ENCODE measurements at regions not wholly inside any gene's neighbourhood (a gene's known extent, or its start where the extent isn't known, plus 50 kb on each side); places are given as distances from the start of the nearest gene placed in this dataset.

DNA sequence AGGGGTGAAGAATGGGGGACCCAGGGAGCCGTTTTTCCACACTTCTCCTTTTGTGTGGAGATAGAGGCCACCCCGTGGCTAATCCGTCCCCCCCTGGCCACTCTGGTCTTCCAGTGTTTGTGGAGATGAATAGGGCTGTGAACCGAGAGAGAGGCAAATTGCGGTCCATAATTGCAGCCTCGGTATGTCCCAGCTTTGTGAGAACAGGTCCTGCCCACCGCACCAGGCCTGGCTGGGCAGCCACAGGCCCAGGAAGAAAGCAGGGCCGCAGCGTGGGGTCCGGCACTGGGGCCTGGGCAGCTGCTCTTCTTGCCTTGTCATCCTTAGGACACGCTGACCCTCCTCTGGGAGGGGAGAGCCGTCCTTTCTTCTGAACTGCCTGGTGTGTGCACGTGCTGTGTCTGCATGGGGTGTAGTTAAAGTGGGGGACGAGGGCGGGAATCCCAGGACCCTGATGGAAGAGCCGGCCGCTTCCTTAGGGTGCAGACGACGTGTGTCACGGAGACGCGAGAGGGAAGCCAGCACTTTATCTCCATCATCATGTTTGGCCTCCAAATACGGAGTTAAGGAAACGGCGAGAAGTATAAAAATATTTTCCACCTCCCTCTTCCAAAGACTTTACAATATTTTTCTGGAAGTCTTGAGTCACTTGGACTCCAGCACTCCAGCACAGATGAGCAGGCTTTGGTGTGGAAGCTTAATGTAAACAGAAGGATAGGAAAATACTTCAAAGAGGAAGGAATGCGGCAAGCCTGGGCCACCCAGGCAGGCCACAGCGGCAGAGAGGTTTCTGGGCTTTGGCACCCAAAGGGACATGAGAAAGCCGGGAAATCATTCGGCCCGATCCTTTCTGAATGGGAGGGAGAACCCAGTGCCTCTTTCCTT is 1248.4 kb downstream of the BRD1 start:
- TF ChIP-seq, protein P1, sequence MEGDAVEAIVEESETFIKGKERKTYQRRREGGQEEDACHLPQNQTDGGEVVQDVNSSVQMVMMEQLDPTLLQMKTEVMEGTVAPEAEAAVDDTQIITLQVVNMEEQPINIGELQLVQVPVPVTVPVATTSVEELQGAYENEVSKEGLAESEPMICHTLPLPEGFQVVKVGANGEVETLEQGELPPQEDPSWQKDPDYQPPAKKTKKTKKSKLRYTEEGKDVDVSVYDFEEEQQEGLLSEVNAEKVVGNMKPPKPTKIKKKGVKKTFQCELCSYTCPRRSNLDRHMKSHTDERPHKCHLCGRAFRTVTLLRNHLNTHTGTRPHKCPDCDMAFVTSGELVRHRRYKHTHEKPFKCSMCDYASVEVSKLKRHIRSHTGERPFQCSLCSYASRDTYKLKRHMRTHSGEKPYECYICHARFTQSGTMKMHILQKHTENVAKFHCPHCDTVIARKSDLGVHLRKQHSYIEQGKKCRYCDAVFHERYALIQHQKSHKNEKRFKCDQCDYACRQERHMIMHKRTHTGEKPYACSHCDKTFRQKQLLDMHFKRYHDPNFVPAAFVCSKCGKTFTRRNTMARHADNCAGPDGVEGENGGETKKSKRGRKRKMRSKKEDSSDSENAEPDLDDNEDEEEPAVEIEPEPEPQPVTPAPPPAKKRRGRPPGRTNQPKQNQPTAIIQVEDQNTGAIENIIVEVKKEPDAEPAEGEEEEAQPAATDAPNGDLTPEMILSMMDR (IDR thresholded peaks at IDR 0.05; ENCODE audit: insufficient read depth, low read length, poor library complexity, severe bottlenecking): no peak
- TF ChIP-seq EZH2phosphoT487 (conservative IDR thresholded peaks at IDR 0.05; ENCODE audit: low read length): no peak
